Erythroblast (primary cell): ENCODE measurements at regions not wholly inside any gene's neighbourhood (a gene's known extent, or its start where the extent isn't known, plus 50 kb on each side); places are given as distances from the start of the nearest gene placed in this dataset.

ENCODE experiments used
- GATA1 ChIP-seq: IDR thresholded peaks from 2 replicates; pipeline ENCODE4 v1.6.1; 2011; ENCODE audit warnings: low read depth, mild to moderate bottlenecking, control low read depth, low read length, moderate library complexity
- POLR2A ChIP-seq: IDR thresholded peaks from 2 replicates; pipeline ENCODE4 v1.6.1; 2011; ENCODE audit warnings: mild to moderate bottlenecking, low read length

- TF ChIP-seq POLR2A: no peak
- TF ChIP-seq GATA1: no peak
These were observed 213.0 kb upstream of the CHRM2 start for GRCh38 chr7:136655414-136655813.
